H1 (cell line): ENCODE measurements at regions not wholly inside any gene's neighbourhood (a gene's known extent, or its start where the extent isn't known, plus 50 kb on each side); places are given as distances from the start of the nearest gene placed in this dataset.

Experiments used
- CTCF ChIA-PET: fragments of 300-600 bp; sonication (Branson Sonifier 250); formaldehyde crosslinking; loops from one replicate; lab custom pipeline; 2021; ENCODE audit not compliant: partially characterized antibody; lab: Charles Lee
- POLR2A ChIA-PET: fragments of 300-600 bp; sonication (Branson Sonifier 250); formaldehyde crosslinking; loops from one replicate; lab custom pipeline; 2021; ENCODE audit warnings: inconsistent platforms; ENCODE audit not compliant: partially characterized antibody; lab: Charles Lee
- DNase-seq, 2 experiments: peaks; one replicate each; pipeline versions ENCODE4 v3.0.0 to v3.0.0-alpha.2; 2010 to 2022; ENCODE audit warnings: low spot score in 2 of 2, low read depth in 1 of 2, mixed read lengths in 1 of 2
- FAIRE-seq: peaks from 2 replicates; lab custom pipeline; 2011; peaks lifted over from hg19 to GRCh38; lab: Jason Lieb, UNC
- H2AFZ ChIP-seq: 2 replicates; pipeline ENCODE4 v1.8.1; 2012; ENCODE audit warnings: low read length, inconsistent platforms
- H2AK5ac ChIP-seq: 2 replicates; pipeline ENCODE4 v1.6.1; 2013; ENCODE audit warnings: low read depth, low read length
- H2BK120ac ChIP-seq: replicated peaks from 2 replicates; pipeline ENCODE3; 2013; ENCODE audit warnings: low read depth, low read length, inconsistent platforms
- H2BK12ac ChIP-seq: 2 replicates; pipeline ENCODE4 v1.6.1; 2013; ENCODE audit warnings: low read depth, low read length
- H2BK15ac ChIP-seq: 2 replicates; pipeline ENCODE4 v1.6.1; 2013; ENCODE audit warnings: low read length
- H2BK20ac ChIP-seq: 2 replicates; pipeline ENCODE4 v1.6.1; 2013; ENCODE audit warnings: low read length
- H2BK5ac ChIP-seq: 2 replicates; pipeline ENCODE4 v1.6.1; 2013; ENCODE audit warnings: low read depth, low read length
- H3K14ac ChIP-seq: 2 replicates; pipeline ENCODE4 v1.6.1; 2013; ENCODE audit warnings: inconsistent platforms; ENCODE audit not compliant: insufficient read length
- H3K18ac ChIP-seq: 2 replicates; pipeline ENCODE4 v1.6.1; 2013; ENCODE audit warnings: low read length; ENCODE audit errors: extremely low read depth
- H3K23ac ChIP-seq: 2 replicates; pipeline ENCODE4 v1.6.1; 2013; ENCODE audit warnings: inconsistent platforms; ENCODE audit not compliant: insufficient read length
- H3K23me2 ChIP-seq: 2 replicates; pipeline ENCODE4 v1.6.1; 2013; ENCODE audit warnings: low read depth, low read length
- H3K27ac ChIP-seq: 2 replicates; pipeline ENCODE4 v1.6.1; 2011; ENCODE audit warnings: low read depth, low read length, inconsistent platforms
- H3K27me3 ChIP-seq, 4 experiments: replicated peaks in 1 of 4; 1 replicate in 1 of 4; 2 replicates in 3 of 4; pipeline versions ENCODE4 v1.6.1 to v1.8.1; 2011 to 2013; ENCODE audit warnings: low read length in 3 of 4, mild to moderate bottlenecking in 3 of 4, inconsistent platforms in 2 of 4, mixed read lengths in 2 of 4, moderate library complexity in 1 of 4; ENCODE audit not compliant: control insufficient read depth in 3 of 4, insufficient read depth in 3 of 4; ENCODE audit errors: extremely low read depth in 1 of 4
- H3K36me3 ChIP-seq, 4 experiments: 2 replicates each; pipeline versions ENCODE4 v1.6.1 to v1.8.1; 2011 to 2013; ENCODE audit warnings: mild to moderate bottlenecking in 4 of 4, low read length in 3 of 4, moderate library complexity in 2 of 4, control low read depth in 1 of 4, inconsistent platforms in 1 of 4; ENCODE audit not compliant: insufficient read depth in 4 of 4, control insufficient read depth in 2 of 4
- H3K4ac ChIP-seq: replicated peaks from 2 replicates; pipeline ENCODE3; 2013; ENCODE audit warnings: low read length, low read depth, mixed read lengths, inconsistent platforms; ENCODE audit not compliant: insufficient read length
- H3K4me1 ChIP-seq, 4 experiments: replicated peaks in 1 of 4; 1 replicate in 1 of 4; 2 replicates in 3 of 4; pipeline versions ENCODE4 v1.6.1 to v1.8.1; 2011 to 2013; ENCODE audit warnings: low read length in 3 of 4, inconsistent platforms in 2 of 4, mixed read lengths in 1 of 4; ENCODE audit not compliant: insufficient read depth in 4 of 4, control insufficient read depth in 3 of 4
- H3K4me2 ChIP-seq, 2 experiments: 2 replicates each; pipeline versions ENCODE4 v1.6.1 to v1.8.1; 2011 to 2013; ENCODE audit warnings: low read depth in 2 of 2, low read length in 2 of 2, control low read depth in 1 of 2, inconsistent platforms in 1 of 2, mild to moderate bottlenecking in 1 of 2; ENCODE audit not compliant: insufficient read depth in 1 of 2
- H3K4me3 ChIP-seq, 4 experiments: fragments of 200-600, 300-600 bp in 1 of 4; sonication (generic), shearing (Covaris generic), sonication (Bioruptor Twin) in 1 of 4; 2 replicates each; pipeline versions ENCODE4 v1.5.1 to v1.8.1; 2011 to 2016; ENCODE audit warnings: low read length in 4 of 4, low read depth in 3 of 4, control low read depth in 2 of 4, inconsistent platforms in 2 of 4, mild to moderate bottlenecking in 2 of 4, mixed read lengths in 1 of 4, moderate library complexity in 1 of 4; ENCODE audit not compliant: insufficient read depth in 2 of 4; ENCODE audit errors: extremely low read depth in 1 of 4
- H3K56ac ChIP-seq: replicated peaks from 2 replicates; pipeline ENCODE3; 2013; ENCODE audit warnings: low read depth, mild to moderate bottlenecking, mixed read lengths, low read length, inconsistent platforms; ENCODE audit not compliant: insufficient read length
- H3K79me1 ChIP-seq: 2 replicates; pipeline ENCODE4 v1.6.1; 2013; ENCODE audit warnings: low read depth, low read length, control low read depth
- H3K79me2 ChIP-seq, 2 experiments: 2 replicates each; pipeline versions ENCODE4 v1.6.1 to v1.8.1; 2012 to 2013; ENCODE audit warnings: low read length in 2 of 2, mild to moderate bottlenecking in 2 of 2, inconsistent platforms in 1 of 2; ENCODE audit not compliant: insufficient read depth in 2 of 2, control insufficient read depth in 1 of 2
- H3K9ac ChIP-seq, 4 experiments: replicated peaks in 1 of 4; 1 replicate in 1 of 4; 2 replicates in 3 of 4; pipeline versions ENCODE4 v1.6.1 to v1.8.1; 2011 to 2013; ENCODE audit warnings: low read depth in 3 of 4, low read length in 3 of 4, control low read depth in 2 of 4, mild to moderate bottlenecking in 2 of 4, moderate library complexity in 2 of 4, inconsistent platforms in 1 of 4; ENCODE audit errors: extremely low read depth in 1 of 4
- H3K9me3 ChIP-seq, 2 experiments: 2 replicates each; pipeline versions ENCODE4 v1.6.1 to v1.8.1; 2012 to 2013; ENCODE audit warnings: mild to moderate bottlenecking in 2 of 2, moderate library complexity in 2 of 2, control low read depth in 1 of 2, inconsistent platforms in 1 of 2, low read depth in 1 of 2, low read length in 1 of 2, mixed read lengths in 1 of 2; ENCODE audit not compliant: insufficient read depth in 2 of 2
- H4K20me1 ChIP-seq, 2 experiments: replicated peaks in 1 of 2; 2 replicates each; pipeline versions ENCODE3 to v1.8.1; 2011 to 2013; ENCODE audit warnings: inconsistent platforms in 2 of 2, low read length in 2 of 2, mild to moderate bottlenecking in 1 of 2; ENCODE audit not compliant: insufficient read depth in 2 of 2, control insufficient read depth in 1 of 2
- H4K5ac ChIP-seq: 2 replicates; pipeline ENCODE4 v1.6.1; 2013; ENCODE audit warnings: low read length, low read depth, mixed read lengths, inconsistent platforms; ENCODE audit not compliant: insufficient read length
- H4K8ac ChIP-seq: 2 replicates; pipeline ENCODE4 v1.8.0; 2013; ENCODE audit warnings: mild to moderate bottlenecking, moderate library complexity, low read length, inconsistent platforms; ENCODE audit not compliant: insufficient read depth; ENCODE audit errors: extremely low read depth
- H4K91ac ChIP-seq: replicated peaks from 2 replicates; pipeline ENCODE3; 2013; ENCODE audit warnings: low read length, mixed read lengths, inconsistent platforms; ENCODE audit not compliant: insufficient read length
- CBX5 ChIP-seq: fragments of 300-800, 300-1000 bp; sonication (generic); IDR thresholded peaks from 2 replicates; pipeline ENCODE4 v1.7.1; 2016; ENCODE audit warnings: antibody characterized with exemption, low read length, low read depth
- CEBPB ChIP-seq: IDR thresholded peaks from 2 replicates; pipeline ENCODE4 v1.6.1; 2012; ENCODE audit warnings: low read depth, low read length
- CHD2 ChIP-seq: IDR thresholded peaks from 2 replicates; pipeline ENCODE4 v1.6.1; 2012; ENCODE audit warnings: low read length, improper control_type of control experiment
- CTBP2 ChIP-seq: IDR thresholded peaks from 2 replicates; pipeline ENCODE4 v1.7.0; 2011; ENCODE audit warnings: borderline replicate concordance, mild to moderate bottlenecking, moderate library complexity, mixed read lengths, low read length; ENCODE audit not compliant: insufficient read depth, insufficient read length
- EGR1 ChIP-seq: IDR thresholded peaks from 2 replicates; pipeline ENCODE4 v1.6.1; 2011; ENCODE audit warnings: low read depth, low read length, borderline replicate concordance
- EP300 ChIP-seq, 2 experiments: IDR thresholded peaks; 1 replicate in 1 of 2; 2 replicates in 1 of 2; pipeline ENCODE4 v1.6.1; 2011 to 2012; ENCODE audit warnings: low read depth in 2 of 2, low read length in 2 of 2, mild to moderate bottlenecking in 2 of 2, borderline replicate concordance in 1 of 2, inconsistent platforms in 1 of 2, moderate library complexity in 1 of 2
- FOSL1 ChIP-seq: IDR thresholded peaks from 2 replicates; pipeline ENCODE4 v1.6.1; 2011; ENCODE audit warnings: mild to moderate bottlenecking, low read depth, low read length, moderate library complexity; ENCODE audit not compliant: insufficient read depth
- HDAC6 ChIP-seq: IDR thresholded peaks from one replicate; pipeline ENCODE4 v1.7.1; 2012; ENCODE audit warnings: low read depth, mild to moderate bottlenecking, inconsistent platforms, low read length, moderate library complexity
- KDM4A ChIP-seq: IDR thresholded peaks from one replicate; pipeline ENCODE4 v1.7.1; 2012; ENCODE audit warnings: low read depth, mild to moderate bottlenecking, moderate library complexity, low read length, inconsistent platforms; ENCODE audit not compliant: severe bottlenecking
- RAD21 ChIP-seq, 2 experiments: IDR thresholded peaks in 1 of 2; conservative IDR thresholded peaks in 1 of 2; 2 replicates each; pipeline ENCODE4 v1.6.1; 2011; ENCODE audit warnings: low read depth in 2 of 2, low read length in 2 of 2, improper control_type of control experiment in 1 of 2, inconsistent platforms in 1 of 2, mild to moderate bottlenecking in 1 of 2, moderate library complexity in 1 of 2
- ZNF274 ChIP-seq: IDR thresholded peaks from 2 replicates; pipeline ENCODE4 v1.7.0; 2012; ENCODE audit warnings: low read length, borderline replicate concordance; ENCODE audit errors: extremely low read depth
- WGBS, 2 experiments: shearing (Covaris generic) in 1 of 2; methylation state at CpG; one replicate each; pipeline versions ENCODE4 v1.1.6 to v1.1.7; 2013 to 2015; ENCODE audit warnings: low lambda C conversion rate in 2 of 2, mixed read lengths in 2 of 2, inconsistent platforms in 1 of 2, low coverage in 1 of 2, missing lambda C conversion rate in 1 of 2; ENCODE audit not compliant: insufficient replicate concordance in 2 of 2, insufficient coverage in 1 of 2, insufficient read length in 1 of 2; ENCODE audit errors: extremely low coverage in 1 of 2, missing lambda C conversion rate in 1 of 2; 5-methylcytosine and 5-hydroxymethylcytosine counted together

- Histone ChIP-seq H3K4me2 (no peak overlapping the region), H2AFZ (no peak overlapping the region), H2BK5ac (no peak overlapping the region), H3K4ac (no peak overlapping the region), H3K4me1 (no peaks in the 10 kb centered on the region), H4K20me1 (no peaks in the 10 kb centered on the region), H2BK12ac (no peak overlapping the region), H3K36me3 (no peaks in the 10 kb centered on the region), H2BK15ac (no peak overlapping the region), H4K5ac (no peak overlapping the region), H3K79me1 (no peaks in the 10 kb centered on the region), H3K27ac (no peak overlapping the region), H2BK20ac (no peak overlapping the region), H3K23me2 (no peaks in the 10 kb centered on the region), H3K79me2 (no peaks in the 10 kb centered on the region), H3K9ac (no peak overlapping the region), H2BK120ac (no peak overlapping the region), H3K27me3 (no peaks in the 10 kb centered on the region), H2AK5ac (no peak overlapping the region), H3K14ac (no peak overlapping the region), H4K91ac (no peak overlapping the region), H4K8ac (no peak overlapping the region), H3K9me3 (no peaks in the 10 kb centered on the region), H3K4me3 (no peak overlapping the region), H3K56ac (no peak overlapping the region), H3K18ac (no peak overlapping the region), H3K23ac (no peak overlapping the region)
- WGBS, 2 experiments: 80% methylated on average over 3 of the region's 3 CpGs; no CpG with 5 or more reads in 1 of the 2 experiments
- ChIA-PET POLR2A (no interaction called here), CTCF (no interaction called here)
- DNase-seq (no peak), FAIRE-seq (no peak)
- no peak for TF ChIP-seq FOSL1
- no peak for TF ChIP-seq KDM4A
- TF ChIP-seq CHD2: no peak
- TF ChIP-seq CTBP2: no peak
- no peak for TF ChIP-seq CBX5
- no peak for TF ChIP-seq EGR1
- TF ChIP-seq EP300 (IDR thresholded peaks at IDR 0.05; ENCODE audit: borderline replicate concordance in 1 of 2, low read depth in 2 of 2, low read length in 2 of 2): no peak
- TF ChIP-seq RAD21 (IDR thresholded peaks at IDR 0.05 in 1 of 2, conservative IDR thresholded peaks at IDR 0.05 in 1 of 2; ENCODE audit: low read depth in 2 of 2, low read length in 2 of 2): no peak
- TF ChIP-seq ZNF274: no peak
- TF ChIP-seq CEBPB: no peak
- TF ChIP-seq HDAC6: no peak
Observed at GRCh38 chr6:87873556-87873955, 171.5 kb upstream of the AKIRIN2 start.
